Transverse colon (tissue), 4 donors: ENCODE measurements at regions not wholly inside any gene's neighbourhood (a gene's known extent, or its start where the extent isn't known, plus 50 kb on each side); places are given as distances from the start of the nearest gene placed in this dataset.

ENCODE experiments used
- DNase-seq: peaks from one replicate; pipeline ENCODE4 v3.0.0-alpha.2; 2019
- H3K27ac ChIP-seq, 4 donors: fragments of 200-600 bp; sonication (generic); 2 replicates each; pipeline ENCODE4 v1.5.1; 2016 to 2018; ENCODE audit warnings: inconsistent platforms in 4 of 4
- H3K27me3 ChIP-seq: fragments of 200-600 bp; sonication (generic); 2 replicates; pipeline ENCODE4 v1.5.1; 2017; ENCODE audit warnings: inconsistent platforms
- H3K36me3 ChIP-seq, 4 donors: fragments of 200-600 bp; sonication (generic); 2 replicates each; pipeline ENCODE4 v1.5.1; 2017 to 2019; ENCODE audit warnings: inconsistent platforms in 4 of 4
- H3K4me1 ChIP-seq, 4 donors: fragments of 200-600 bp; sonication (generic); 2 replicates each; pipeline ENCODE4 v1.5.1; 2017 to 2020; ENCODE audit warnings: inconsistent platforms in 4 of 4
- H3K4me3 ChIP-seq, 4 donors: fragments of 200-600 bp; sonication (generic); 1 replicate in 1 of 4; 2 replicates in 3 of 4; pipeline versions ENCODE4 v1.5.1 to v1.6.1; 2017 to 2019; ENCODE audit warnings: inconsistent platforms in 4 of 4
- H3K9me3 ChIP-seq, 2 donors: fragments of 200-600 bp; sonication (generic); 2 replicates each; pipeline ENCODE4 v1.5.1; 2017 to 2019; ENCODE audit warnings: inconsistent platforms in 2 of 2
- EP300 ChIP-seq: sonication (generic); formaldehyde crosslinking; IDR thresholded peaks from one replicate; pipeline ENCODE4 v1.6.1; 2017; ENCODE audit warnings: antibody characterized with exemption, low read depth
- POLR2A ChIP-seq: fragments of 450-650 bp; IDR thresholded peaks from one replicate; pipeline ENCODE4 v1.6.1; 2016; ENCODE audit warnings: antibody characterized with exemption, mild to moderate bottlenecking, moderate library complexity
- POLR2AphosphoS5 ChIP-seq, 3 donors: sonication (generic); formaldehyde crosslinking; IDR thresholded peaks; one replicate each; pipeline ENCODE4 v1.6.1; 2016; ENCODE audit warnings: antibody characterized with exemption in 3 of 3
- WGBS, 2 donors: methylation state at CpG; one replicate each; pipeline ENCODE4 v1.1.5; 2018; ENCODE audit warnings: low coverage in 1 of 2; 5-methylcytosine and 5-hydroxymethylcytosine counted together
- in situ Hi-C, 4 donors: fragments of 200-750 bp; cut with MboI; loops; one replicate each; pipeline versions ENCODE4 v1.15.0 to v1.15.1; 2017; ENCODE audit warnings: low sequenced_read_pairs in 3 of 4, low pct_ligation_motif_present in 1 of 4, low pct_unique_long_range_greater_than_20kb in 1 of 4
- intact Hi-C: fragments of 100-400 bp; cut with DNase I; formaldehyde crosslinking; loops from one replicate; pipeline ENCODE4 v1.15.1; 2023; ENCODE audit warnings: low total_unique reads
- TF ChIP-seq, protein P1 (sequence below), 5 experiments: fragments of 200-600 bp in 3 of 5; fragments of 450-650 bp in 2 of 5; sonication (generic) in 3 of 5; IDR thresholded peaks; 1 replicate in 2 of 5; 2 replicates in 3 of 5; pipeline ENCODE4 v1.5.1; 2016 to 2017; ENCODE audit warnings: antibody characterized with exemption in 5 of 5, inconsistent platforms in 3 of 5, mild to moderate bottlenecking in 2 of 5, moderate library complexity in 1 of 5

DNA sequence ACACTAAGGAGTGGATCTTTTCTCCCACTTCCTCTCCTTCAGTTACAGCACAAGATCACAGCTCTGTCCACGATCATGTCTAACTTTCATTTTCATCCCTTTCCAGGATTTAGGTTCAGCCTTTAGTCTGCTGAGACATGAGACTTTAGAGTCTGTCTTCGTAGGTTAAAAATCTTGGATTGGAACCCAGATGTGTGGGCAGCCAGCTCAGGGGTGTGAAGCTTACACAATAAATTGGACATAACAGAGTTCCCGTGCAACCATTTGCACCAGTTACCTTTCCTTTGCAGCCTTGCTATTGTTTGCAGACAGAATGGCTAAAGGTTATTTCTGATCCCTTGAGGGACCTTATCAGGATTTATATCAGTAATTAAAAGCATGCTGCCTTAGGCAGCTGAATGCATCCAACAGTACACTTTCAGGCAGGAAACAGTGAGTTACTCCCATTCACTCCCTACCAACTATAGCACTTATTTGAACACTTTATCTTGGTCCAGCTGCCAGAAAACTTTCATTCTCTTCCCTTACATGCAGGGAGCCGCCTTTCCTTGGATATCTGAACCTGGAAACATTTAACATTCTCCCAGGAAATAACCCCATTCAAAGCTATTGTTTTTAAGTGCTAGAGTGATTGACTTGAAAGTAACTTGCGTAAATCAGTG, 87.3 kb downstream of the TMEM100 start:
- peak overlapping the region in 1 of 4 donors; percentile 14 for H3K27ac ChIP-seq
- WGBS, 2 donors, result 27 to 29% methylated on average over 4 to 5 of the region's 5 CpGs

GRCh38 chr17:55634702-55635101, 88.0 kb downstream of the TMEM100 start:
- no peak overlapping the region for H3K27ac ChIP-seq
- TF ChIP-seq POLR2AphosphoS5 (IDR thresholded peaks at IDR 0.05) (no peak), POLR2A (no peak), EP300 (no peak)
- TF ChIP-seq, protein P1, sequence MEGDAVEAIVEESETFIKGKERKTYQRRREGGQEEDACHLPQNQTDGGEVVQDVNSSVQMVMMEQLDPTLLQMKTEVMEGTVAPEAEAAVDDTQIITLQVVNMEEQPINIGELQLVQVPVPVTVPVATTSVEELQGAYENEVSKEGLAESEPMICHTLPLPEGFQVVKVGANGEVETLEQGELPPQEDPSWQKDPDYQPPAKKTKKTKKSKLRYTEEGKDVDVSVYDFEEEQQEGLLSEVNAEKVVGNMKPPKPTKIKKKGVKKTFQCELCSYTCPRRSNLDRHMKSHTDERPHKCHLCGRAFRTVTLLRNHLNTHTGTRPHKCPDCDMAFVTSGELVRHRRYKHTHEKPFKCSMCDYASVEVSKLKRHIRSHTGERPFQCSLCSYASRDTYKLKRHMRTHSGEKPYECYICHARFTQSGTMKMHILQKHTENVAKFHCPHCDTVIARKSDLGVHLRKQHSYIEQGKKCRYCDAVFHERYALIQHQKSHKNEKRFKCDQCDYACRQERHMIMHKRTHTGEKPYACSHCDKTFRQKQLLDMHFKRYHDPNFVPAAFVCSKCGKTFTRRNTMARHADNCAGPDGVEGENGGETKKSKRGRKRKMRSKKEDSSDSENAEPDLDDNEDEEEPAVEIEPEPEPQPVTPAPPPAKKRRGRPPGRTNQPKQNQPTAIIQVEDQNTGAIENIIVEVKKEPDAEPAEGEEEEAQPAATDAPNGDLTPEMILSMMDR (IDR thresholded peaks at IDR 0.05), result no peak
- in situ Hi-C loops, result loop anchor here in 1 of 4 donors (25.0 kb wide), 1 partner anchor 97 kb away; no protein-coding TSS in a partner anchor

More for the DNA sequence above, 87.3 kb downstream of the TMEM100 start:
- intact Hi-C loops, result no loop called here
- no peaks in the 10 kb centered on the region for H3K27me3 ChIP-seq
- H3K36me3 ChIP-seq, result no peaks in the 10 kb centered on the region
- no peak overlapping the region for H3K4me3 ChIP-seq
- in situ Hi-C loops, result loop anchor here in 1 of 4 donors (25.0 kb wide), 1 partner anchor 98 kb away; no protein-coding TSS in a partner anchor
- H3K4me1 ChIP-seq, result peaks cover 0 to 4% (median 1%) of the 10 kb centered on the region in 4 donors
- no peaks in the 10 kb centered on the region for H3K9me3 ChIP-seq
- TF ChIP-seq, protein P1 (IDR thresholded peaks at IDR 0.05), result no peak
- no peak for TF ChIP-seq POLR2A
- TF ChIP-seq EP300, result no peak
- no peak for TF ChIP-seq POLR2AphosphoS5 (IDR thresholded peaks at IDR 0.05)
- no peak for DNase-seq

DNA sequence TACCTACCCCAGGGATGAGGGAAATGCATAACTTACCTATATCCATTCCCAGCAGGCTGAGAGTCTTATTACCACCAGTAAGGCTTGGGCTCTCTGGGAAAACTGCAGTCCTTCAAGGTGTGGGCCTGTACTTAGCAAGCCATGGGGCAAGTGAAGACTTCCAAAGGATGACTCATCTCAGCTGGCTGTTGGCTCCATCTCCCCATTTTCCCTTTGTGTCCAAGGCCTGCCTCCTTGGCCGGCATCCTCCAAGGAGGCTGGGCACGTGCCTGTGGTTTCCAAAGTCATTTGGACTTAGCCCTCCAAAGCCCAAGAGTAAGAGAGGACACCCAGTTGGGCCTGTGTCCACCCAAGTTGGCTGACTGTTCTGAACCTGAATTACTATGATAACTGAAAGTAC, 89.8 kb downstream of the TMEM100 start:
- intact Hi-C loops, result no loop called here

More at GRCh38 chr17:55634702-55635101, 88.0 kb downstream of the TMEM100 start:
- no peak for DNase-seq
- peaks cover 0 to 4% (median 1%) of the 10 kb centered on the region in 4 donors for H3K4me1 ChIP-seq
- no peaks in the 10 kb centered on the region for H3K36me3 ChIP-seq
- H3K27me3 ChIP-seq, result no peaks in the 10 kb centered on the region
- 80 to 84% methylated on average over 3 of the region's 3 CpGs for WGBS, 2 donors
- intact Hi-C loops, result no loop called here
- no peaks in the 10 kb centered on the region for H3K9me3 ChIP-seq
- H3K4me3 ChIP-seq, result no peak overlapping the region

DNA sequence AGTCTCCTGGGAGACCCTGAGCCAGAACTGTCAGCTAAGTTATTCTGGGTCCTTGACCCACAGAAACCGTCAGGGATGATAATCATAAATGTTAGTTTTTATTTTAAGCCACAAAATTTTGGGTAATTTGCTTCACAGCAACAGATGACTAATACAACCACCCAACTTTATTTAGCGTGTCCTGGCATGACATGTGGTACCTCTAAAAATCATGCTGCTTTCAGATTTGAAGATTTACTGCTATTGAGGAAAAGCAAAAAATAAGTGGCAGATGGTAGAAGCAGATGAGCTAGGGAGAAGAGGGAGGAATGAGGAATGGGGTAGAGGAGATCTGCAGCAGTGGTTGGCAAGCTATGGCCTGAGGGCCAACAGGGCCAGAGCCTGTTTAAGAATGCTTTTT, 90.4 kb downstream of the TMEM100 start:
- Histone ChIP-seq H3K9me3 (no peaks in the 10 kb centered on the region), H3K4me1 (peaks cover 0 to 4% (median 1%) of the 10 kb centered on the region in 4 donors), H3K27me3 (no peaks in the 10 kb centered on the region), H3K27ac (no peak overlapping the region), H3K36me3 (no peaks in the 10 kb centered on the region), H3K4me3 (no peak overlapping the region)
- intact Hi-C loops, result no loop called here
- TF ChIP-seq POLR2AphosphoS5 (IDR thresholded peaks at IDR 0.05) (no peak), EP300 (no peak), POLR2A (no peak)
- TF ChIP-seq, protein P1 (IDR thresholded peaks at IDR 0.05), result no peak
- WGBS, 2 donors, result 72 to 100% methylated on average over 1 to 2 of the region's 2 CpGs
- in situ Hi-C loops, result loop anchor here in 1 of 4 donors (25.0 kb wide), 1 partner anchor 95 kb away; no protein-coding TSS in a partner anchor
- no peak for DNase-seq

More for the DNA sequence above, 89.8 kb downstream of the TMEM100 start:
- no peaks in the 10 kb centered on the region for H3K36me3 ChIP-seq
- peaks cover 0 to 4% (median 1%) of the 10 kb centered on the region in 4 donors for H3K4me1 ChIP-seq
- H3K27me3 ChIP-seq, result no peaks in the 10 kb centered on the region
- no peak for DNase-seq
- no peak overlapping the region for H3K4me3 ChIP-seq
- TF ChIP-seq POLR2A, result no peak
- TF ChIP-seq, protein P1 (IDR thresholded peaks at IDR 0.05), result no peak
- no peak for TF ChIP-seq EP300
- TF ChIP-seq POLR2AphosphoS5 (IDR thresholded peaks at IDR 0.05), result no peak
- no peak overlapping the region for H3K27ac ChIP-seq
- in situ Hi-C loops, result loop anchor here in 1 of 4 donors (25.0 kb wide), 1 partner anchor 96 kb away; no protein-coding TSS in a partner anchor
- no peaks in the 10 kb centered on the region for H3K9me3 ChIP-seq
- WGBS, 2 donors, result 62% methylated on average over 2 of the region's 2 CpGs; no CpG with 5 or more reads in 1 of the 2 donors
